HG03103 (cell line): ENCODE measurements at regions not wholly inside any gene's neighbourhood (a gene's known extent, or its start where the extent isn't known, plus 50 kb on each side); places are given as distances from the start of the nearest gene placed in this dataset.

Experiments
- ATAC-seq: cut with Tn5 transposase; IDR thresholded peaks from one replicate; pipeline ENCODE4 v1.9.1; 2021; ENCODE audit warnings: low read depth; ENCODE audit not compliant: unreplicated experiment

DNA sequence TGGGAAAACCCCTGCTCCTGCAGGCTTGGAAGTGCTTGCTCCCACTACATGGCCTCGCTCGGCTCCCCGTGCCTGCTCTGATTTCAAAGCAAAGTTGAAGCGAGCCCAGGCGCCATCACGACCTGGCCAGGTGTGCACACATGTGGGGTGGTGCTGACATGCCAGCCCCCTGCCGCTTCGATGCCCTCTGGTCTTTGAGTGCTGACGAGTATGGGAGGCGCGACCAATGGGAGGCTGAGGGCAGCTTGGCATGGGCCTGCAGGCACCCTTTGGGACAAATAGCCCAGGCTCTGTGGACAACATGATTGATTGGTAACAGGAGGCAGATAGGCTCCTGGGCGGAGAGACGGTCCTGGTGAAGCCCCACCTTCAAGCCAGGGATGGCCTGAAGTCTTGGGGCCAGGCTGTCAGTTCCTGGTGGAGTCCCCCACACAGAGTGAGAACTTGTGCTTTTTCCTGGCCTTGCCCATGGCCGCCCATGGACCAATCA is 252.4 kb upstream of the SEMA3A start:
- no peak for ATAC-seq

DNA sequence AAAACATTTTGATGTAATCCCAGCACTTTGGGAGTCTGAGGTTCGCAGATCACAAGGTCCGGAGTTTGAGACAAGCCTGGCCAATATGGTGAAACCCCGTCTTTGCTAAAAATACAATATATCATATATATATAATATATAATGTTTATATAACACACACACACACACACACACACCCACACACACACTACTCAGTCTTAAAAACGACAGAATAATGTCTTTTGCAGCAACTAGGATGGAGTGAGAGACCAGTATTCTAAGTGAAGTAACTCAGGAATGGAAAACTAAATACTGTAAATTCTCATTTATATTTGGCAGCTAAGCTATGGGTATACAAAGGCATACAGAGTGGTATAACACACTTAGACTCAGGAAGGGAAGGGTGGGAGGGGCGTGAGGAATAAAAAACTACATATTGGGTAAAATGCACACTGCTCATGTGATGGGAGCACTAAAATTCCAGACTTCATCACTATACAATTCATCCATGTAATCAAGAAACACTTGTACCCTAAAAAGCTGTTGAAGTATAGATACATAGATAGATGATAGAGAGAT is 231.2 kb upstream of the SEMA3A start:
- ATAC-seq = no peak

DNA sequence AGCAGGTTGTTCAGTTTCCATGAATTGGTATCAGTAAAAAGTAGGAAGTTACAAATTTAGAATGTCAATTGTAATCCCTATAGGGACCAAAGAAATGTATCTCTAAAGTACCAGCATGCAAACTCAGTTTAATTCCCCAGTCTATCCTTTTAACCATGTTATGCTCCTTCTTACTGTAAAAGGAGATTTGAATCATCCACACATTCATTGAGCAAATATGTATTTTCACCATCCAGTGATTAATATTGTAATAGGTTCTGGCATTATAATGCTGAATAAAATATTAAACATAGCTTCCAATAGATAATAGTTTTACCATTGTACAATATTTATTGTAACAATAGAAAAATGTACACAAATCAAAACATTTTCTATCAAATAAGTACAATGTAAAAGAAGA is 228.2 kb upstream of the SEMA3A start:
- ATAC-seq = no peak

DNA sequence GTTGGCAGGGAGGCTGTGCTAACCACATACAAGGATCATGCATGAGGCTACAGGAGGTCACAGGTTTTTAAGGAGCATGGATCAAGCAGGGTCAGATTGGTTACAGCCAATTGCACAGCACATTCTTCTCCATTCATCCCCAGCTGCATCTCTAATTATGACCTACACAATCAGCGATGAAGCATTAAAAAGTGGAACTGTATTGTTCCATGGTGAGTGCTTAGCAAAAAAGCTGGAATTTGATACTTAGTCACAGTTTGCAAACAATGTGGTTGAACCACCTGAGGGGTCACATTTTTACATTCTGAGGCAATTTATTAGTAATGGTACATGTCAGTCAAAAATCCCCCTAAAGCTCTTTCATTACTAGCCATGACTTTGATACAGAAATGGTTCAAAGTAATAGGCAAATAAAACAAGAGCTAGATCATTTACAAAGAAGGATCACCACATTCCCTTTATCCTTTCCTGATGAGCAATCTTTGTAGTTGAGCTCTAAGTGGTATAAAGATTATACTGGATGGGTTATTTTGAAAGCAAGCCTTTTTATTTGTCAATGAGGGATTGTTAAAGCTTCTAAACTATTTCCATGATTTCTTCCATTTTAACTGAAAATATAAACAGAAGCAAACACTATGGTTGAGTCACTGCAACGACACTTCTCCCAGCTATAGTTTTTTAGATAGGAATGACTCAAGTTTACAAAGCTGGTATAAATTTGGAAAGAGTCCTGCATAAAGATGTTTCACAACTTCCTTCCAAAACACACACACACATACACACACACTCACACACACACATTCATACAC is 217.8 kb upstream of the SEMA3A start:
- no peak for ATAC-seq

DNA sequence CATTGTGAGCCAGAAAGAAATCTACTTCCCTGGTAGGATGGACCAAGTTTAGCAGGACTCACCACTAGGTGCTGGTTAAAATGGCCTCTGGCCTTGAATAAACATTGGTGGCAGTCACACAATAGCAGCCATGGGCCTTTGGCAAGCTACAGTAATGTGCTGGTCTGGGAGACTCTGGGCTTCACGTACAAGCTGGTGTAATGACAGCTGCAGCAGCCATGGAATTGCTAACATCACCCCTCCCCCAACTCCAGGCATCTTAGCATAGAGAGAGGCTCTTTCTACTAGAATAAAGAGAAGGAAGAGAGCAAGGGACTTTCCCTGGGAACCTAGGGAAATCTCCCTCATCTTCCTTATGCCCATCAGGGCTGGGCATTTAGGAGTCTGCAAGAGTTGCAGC is 205.1 kb upstream of the SEMA3A start:
- ATAC-seq = no peak

DNA sequence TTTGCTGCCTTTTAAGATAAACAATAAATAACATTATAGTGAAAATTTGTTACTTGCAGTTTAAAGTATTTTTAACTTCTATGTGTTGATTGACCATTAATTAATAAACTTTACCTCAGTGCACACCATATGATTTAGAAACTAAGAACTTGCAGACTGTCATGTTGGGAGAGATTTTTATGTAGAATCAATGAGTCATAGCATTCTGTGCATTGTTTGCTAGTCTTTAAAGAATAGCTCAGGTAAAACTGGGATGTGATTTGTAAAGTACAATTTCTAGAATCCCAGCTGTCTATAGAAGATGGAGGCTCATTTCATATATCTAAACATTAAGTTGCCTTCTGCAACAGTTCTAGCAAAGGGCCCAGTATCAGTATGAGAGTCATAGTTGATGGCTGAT is 199.6 kb upstream of the SEMA3A start:
- ATAC-seq = no peak

DNA sequence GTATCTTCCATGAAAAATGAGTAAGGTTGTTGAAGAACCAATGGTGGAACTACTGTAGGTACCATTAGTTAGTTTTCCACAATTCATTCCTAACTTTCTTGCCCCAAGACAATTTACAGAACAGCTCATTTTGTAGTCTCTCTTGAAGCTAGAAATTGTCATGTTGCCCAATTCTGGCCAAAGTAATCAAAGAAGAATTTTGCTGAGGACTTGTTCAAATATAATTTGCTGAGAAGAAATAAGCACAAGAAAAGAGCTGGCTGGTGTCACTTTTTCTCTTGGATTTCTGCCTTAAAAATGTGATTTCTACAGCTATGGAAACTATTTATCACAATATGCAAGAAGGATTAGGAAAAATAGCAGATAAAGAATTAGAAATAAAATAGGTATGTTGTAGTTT is 199.2 kb upstream of the SEMA3A start:
- no peak for ATAC-seq

DNA sequence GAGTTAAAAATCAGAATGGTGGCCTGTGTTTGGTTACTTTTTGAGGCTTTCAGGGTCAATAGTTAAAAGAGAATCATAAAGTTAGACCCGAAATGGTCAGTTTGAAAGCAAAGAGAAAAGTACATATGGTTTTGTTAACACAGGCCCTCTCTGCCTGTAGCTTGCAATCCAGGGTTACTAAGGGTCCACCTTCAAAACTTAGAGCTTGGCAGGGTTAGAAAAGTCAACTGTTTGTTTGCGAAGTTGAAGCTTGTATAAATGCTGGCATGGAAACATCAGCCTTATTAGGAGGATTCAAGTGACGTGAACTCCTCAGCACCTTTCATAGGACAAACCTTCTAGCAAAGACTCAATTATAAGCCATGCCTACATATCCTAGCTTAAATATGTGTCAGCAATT is 196.3 kb upstream of the SEMA3A start:
- no peak for ATAC-seq

DNA sequence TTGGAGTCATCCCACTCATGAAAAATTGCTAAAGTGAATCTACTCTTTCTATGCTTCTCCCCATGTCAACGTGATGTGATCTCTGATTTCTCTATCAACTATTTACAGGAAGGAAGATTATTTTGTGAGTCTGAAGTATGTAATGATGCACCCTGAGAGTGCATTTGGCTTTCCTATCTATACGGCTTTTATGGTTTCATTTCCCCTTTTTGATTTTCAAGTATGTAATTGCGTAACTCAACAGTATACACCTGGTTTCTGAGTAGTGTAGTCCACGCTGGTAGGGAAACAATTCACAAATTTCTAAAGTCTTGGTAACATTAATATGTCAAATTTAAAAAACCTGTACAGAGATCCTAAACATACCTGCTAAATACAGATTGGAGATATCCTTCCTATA is 194.7 kb upstream of the SEMA3A start:
- ATAC-seq = peak; percentile 97

DNA sequence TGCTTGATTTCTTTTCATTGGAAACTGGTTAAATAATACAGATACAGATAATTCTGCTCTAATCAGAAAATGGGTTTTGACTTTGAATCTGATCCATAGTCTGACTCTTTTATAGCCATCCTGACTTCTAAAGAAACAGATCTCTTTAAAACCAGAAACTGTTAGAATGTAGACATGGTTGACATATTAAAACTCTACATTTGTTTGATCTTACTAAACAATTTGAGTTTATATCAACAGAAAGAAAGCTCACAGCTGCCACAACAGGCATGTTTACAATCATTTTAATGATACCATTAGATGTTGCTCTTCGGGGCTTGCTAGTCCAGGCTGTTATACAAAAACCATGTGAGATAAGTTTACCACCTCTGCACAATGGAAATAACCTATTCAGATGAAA is 193.0 kb upstream of the SEMA3A start:
- no peak for ATAC-seq

DNA sequence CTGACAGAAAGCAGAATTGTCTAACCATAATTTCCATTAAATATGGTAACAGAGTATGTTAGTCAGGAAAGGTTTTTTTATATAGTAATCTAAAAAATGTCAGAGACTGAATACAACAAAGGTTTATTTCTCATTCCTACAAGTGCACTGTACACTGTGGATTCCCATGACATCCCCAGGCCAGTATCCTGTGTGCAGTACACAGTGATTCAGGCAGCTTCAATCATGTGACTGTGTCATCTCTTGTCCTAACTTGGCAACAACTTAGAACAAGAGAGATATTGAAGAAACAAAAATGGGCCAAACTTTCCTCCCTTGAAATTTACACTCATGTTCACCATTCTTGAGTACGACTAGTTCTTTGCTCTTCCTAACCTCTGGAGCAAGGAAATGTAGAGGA is 189.8 kb upstream of the SEMA3A start:
- ATAC-seq = no peak

DNA sequence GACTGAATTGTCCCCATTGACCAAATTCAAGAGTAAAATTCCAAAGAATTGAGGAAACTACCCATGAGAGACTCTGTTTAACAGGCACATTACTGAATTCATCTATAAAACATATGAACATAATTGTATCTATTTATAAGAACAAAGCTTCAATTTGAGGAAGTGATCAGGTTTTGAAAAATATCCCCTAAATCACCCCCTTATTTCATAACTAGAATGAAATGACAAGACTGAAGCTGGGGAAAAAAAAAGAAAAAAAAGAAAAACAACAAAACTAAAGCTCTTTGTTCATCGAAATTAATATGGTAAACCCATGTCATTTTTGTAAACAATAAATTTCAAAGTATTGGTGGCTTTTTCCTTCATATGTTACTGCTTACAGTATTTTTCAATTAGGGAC is 184.9 kb upstream of the SEMA3A start:
- no peak for ATAC-seq

DNA sequence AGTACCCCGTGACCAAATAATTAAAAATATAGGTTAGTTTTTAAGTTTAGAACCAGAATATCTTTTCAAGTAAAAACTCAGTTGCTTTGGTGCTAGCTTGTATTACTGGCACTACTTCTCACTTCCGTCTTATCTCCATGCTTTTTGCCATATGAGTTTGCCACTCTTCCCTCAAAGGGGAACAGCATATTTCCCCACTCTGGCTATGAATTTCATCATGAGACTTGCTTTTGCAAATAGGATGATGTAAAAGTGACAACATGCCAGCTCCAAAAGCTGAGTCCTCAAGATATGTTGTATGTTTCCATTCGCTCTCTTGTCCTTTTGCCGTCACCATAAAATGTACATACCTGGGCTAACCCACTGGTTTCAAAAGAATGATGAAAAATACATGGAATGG is 178.1 kb upstream of the SEMA3A start:
- no peak for ATAC-seq

DNA sequence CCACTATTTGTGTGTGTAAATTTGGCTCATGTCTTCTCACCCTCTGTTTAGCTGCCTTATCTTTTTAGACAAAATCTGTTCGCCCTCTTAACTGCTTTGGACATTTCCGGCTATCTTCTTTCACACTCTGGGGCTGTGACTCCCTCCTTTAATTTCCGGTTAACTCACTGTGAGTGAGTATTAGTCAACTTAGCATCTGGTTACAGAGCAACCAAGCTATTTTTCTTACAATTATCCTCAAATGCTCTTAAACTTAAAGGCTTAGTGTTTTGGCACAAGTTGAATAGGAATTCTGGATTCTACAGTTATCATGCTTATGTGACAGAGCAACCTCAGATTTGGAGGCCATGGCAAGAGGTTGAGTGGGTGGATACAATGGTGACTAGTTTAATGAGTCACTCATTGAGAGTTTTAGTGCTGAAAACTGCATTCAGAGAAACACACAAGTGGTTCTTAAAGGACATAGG is 177.6 kb upstream of the SEMA3A start:
- no peak for ATAC-seq

DNA sequence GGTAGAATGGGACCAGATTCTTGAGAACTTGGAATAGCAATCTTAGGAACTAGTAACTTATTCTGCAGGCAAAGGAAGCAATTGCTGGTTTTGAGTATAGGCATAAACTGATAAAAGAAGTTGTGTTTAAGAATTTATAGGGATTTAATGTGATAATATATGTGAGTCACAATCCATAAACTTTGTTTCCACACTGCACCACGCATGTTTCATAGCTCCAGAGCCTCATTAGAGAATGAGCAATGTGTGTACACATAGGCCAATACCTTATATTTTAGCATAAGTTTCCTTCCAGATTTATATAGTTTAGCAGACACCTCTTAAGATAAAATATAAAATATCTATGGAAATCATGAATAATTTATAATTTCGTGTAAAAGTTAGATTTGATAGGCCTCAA is 175.5 kb upstream of the SEMA3A start:
- ATAC-seq = no peak

DNA sequence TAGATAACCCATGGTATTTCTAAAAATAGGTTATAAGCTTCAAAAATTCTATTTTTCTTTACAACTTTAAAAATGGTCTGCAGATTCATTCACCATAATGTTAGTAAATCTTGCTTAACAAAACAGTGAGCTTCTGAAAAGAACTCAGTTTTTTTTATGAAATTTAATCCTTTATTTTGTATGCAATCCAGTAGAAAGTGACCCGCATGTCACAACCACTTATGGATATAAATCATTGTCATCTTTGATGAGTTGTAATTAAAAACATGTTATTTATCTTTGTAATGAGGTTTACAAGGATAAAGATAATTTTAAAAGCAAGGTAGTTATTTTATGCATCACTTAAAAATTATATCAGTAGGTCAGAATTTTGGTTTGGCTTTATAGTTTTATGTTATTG is 173.5 kb upstream of the SEMA3A start:
- ATAC-seq = no peak

DNA sequence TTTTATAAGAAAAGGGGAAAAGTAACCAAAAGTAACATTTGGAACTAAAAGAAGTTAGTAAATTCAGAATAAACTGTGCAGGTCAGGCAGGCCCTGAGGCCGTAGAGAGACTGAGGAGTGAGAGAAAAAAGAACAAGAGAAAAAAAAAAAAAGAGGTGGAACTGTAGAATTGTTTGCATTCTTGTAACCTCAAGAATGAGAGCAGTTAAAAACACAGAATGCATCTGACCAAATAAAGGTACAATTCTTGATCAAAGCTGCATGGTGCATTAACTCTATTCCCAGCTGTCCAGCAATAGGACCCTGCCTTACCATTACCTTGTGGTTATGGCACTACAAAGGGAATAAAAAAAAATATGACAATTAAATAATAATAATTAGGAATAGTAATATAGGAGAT is 170.1 kb upstream of the SEMA3A start:
- ATAC-seq = no peak

DNA sequence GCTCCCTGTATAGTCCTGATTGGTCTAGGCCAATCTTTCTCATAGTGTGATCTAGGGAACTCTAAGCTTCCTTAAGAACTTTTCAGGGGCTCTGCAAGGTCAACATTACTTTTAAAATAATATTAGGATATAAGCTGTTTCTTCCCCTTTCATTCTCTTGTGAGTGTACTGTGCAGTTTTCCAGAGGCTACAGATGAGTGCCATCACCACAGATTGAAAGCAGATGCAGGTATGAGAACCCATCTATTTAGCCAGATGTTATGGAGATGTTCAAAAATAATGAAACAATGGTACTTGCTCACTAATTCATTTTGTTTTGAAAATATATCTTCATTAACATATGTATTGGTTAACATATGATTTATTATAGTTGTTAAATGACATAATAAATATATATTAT is 169.2 kb upstream of the SEMA3A start:
- no peak for ATAC-seq

DNA sequence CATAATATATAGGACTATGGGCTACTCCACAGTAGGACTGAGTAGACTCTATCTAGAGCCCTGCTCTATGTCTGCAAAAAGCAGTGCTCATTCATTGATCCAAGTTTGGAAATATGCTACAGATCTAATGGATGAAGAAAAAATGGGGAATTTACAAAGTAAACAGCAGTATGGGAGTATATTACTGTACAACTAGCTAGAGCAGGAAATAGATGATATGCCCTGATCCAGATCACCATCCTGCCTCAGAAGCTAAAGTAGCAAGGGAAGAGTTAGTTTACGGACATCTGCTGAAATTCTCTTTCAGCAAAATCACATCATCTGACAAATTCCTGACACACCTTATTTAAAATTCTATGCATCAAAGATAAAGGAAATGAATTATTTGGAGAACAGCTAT is 168.2 kb upstream of the SEMA3A start:
- ATAC-seq = no peak

DNA sequence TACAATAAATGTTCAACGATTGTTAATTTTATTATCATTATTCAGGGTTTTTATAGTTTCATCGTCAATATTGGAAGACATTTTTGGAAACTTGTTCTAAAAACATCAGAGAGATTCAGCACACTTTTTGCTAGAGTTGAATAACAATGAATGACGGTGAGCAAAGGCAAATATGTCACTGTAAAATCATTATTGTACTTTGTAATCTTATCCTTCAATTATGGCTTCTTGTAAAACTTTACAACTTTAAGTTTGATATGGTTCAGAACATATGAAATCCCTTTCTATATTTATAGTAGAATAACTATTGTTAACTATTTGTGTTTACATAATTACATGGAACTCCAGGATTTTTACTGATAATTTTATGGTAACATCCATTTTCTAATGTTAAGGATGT is 167.8 kb upstream of the SEMA3A start:
- ATAC-seq = no peak

DNA sequence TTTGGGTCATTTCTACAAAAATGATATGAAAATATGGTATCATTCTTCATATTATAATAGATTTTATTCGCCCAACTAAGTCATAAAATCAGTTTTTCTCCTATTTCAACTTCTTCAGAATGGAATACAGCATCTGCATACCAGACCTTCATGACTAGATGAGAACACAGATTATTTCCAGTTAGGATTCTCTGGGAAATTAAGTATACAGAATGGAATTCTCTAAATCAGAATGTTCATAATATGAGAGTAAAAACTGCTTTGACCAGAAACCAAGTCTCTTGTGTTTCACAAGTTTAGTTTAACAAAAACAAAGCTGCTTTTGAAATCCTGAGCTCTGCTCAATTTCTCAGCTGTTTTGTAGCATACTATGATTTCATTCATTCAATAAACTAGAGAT is 160.3 kb upstream of the SEMA3A start:
- ATAC-seq = no peak

DNA sequence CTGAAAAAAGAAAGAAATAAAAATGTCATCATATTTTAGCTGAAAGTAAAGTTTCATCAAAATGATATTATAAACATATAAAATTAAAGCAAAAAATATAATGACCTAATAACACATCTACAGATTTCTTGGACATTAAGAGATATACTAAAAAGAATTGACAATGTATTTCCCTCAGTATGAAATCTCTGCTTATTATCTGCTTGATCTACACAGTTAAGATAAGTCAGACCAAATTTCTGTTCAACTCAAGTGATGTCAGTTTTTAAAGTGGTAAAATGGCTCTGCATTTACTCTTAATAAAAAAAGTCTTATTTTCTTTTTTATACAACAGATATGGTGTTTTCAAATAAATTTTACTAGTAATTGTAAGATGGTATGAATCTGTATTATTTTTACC is 159.4 kb upstream of the SEMA3A start:
- no peak for ATAC-seq
